Thyroid gland (tissue), 4 donors: ENCODE measurements at regions not wholly inside any gene's neighbourhood (a gene's known extent, or its start where the extent isn't known, plus 50 kb on each side); places are given as distances from the start of the nearest gene placed in this dataset.

Source experiments
- CTCF ChIP-seq, 6 experiments: fragments of 200-600 bp in 3 of 6; fragments of 450-650 bp in 3 of 6; sonication (generic) in 3 of 6; IDR thresholded peaks; one replicate each; pipeline ENCODE4 v1.5.1; 2016 to 2019; ENCODE audit warnings: antibody characterized with exemption in 6 of 6, mild to moderate bottlenecking in 2 of 6, inconsistent platforms in 1 of 6, moderate library complexity in 1 of 6
- POLR2A ChIP-seq, 2 donors: fragments of 450-650 bp; IDR thresholded peaks; one replicate each; pipeline ENCODE4 v1.6.1; 2017; ENCODE audit warnings: antibody characterized with exemption in 2 of 2, mild to moderate bottlenecking in 2 of 2, moderate library complexity in 1 of 2

GRCh38 chr1:157356601-157357000 lies 195.7 kb downstream of the FCRL5 start:
- TF ChIP-seq CTCF (IDR thresholded peaks at IDR 0.05) = no peak
- no peak for TF ChIP-seq POLR2A (IDR thresholded peaks at IDR 0.05)
